ENCODE measurements at regions not wholly inside any gene's neighbourhood (a gene's known extent, or its start where the extent isn't known, plus 50 kb on each side); places are given as distances from the start of the nearest gene placed in this dataset.

DNA sequence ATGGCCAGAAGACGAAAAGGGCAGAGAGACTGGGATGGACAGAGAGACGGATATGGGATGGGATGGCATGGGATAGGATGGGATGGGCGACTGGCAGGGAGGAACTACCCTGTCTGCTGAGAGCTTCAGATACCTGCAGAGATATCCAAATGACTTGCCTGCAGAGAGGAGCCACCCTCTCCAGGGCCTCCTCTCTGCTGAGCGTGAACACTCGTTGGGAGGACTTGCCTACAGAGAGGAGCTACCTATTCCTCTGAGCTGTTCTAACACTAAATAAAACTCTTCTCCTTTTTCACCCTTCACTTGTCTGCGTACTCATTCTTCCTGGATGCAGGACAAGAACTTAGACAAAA is 67.1 kb upstream of the LRRN2 start:
- Histone ChIP-seq H3K36me3 (ENCODE audit: control insufficient read depth, insufficient read depth, low read length) (no peaks in the 10 kb centered on the region), H3K4me1 (no peaks in the 10 kb centered on the region), H3K27me3 (replicated peaks; ENCODE audit: control insufficient read depth, insufficient read depth, low read length) (no peaks in the 10 kb centered on the region), H3K9me3 (no peaks in the 10 kb centered on the region), H3K4me3 (ENCODE audit: low read depth, low read length) (no peak overlapping the region)
- H3K9me3 Mint-ChIP-seq (ENCODE audit: unreplicated experiment) = no peaks in the 10 kb centered on the region
- intact Hi-C loops (cut with micrococcal nuclease; ENCODE audit: unreplicated experiment) = no loop called here
- CTCF ChIA-PET = no interaction called here
- no peak overlapping the region for H3K27ac Mint-ChIP-seq (ENCODE audit: unreplicated experiment)
- H3K27me3 Mint-ChIP-seq (ENCODE audit: insufficient read depth, unreplicated experiment) = peaks cover 13% of the 10 kb centered on the region
- POLR2A ChIA-PET = no interaction called here
- TF ChIP-seq, protein P1, sequence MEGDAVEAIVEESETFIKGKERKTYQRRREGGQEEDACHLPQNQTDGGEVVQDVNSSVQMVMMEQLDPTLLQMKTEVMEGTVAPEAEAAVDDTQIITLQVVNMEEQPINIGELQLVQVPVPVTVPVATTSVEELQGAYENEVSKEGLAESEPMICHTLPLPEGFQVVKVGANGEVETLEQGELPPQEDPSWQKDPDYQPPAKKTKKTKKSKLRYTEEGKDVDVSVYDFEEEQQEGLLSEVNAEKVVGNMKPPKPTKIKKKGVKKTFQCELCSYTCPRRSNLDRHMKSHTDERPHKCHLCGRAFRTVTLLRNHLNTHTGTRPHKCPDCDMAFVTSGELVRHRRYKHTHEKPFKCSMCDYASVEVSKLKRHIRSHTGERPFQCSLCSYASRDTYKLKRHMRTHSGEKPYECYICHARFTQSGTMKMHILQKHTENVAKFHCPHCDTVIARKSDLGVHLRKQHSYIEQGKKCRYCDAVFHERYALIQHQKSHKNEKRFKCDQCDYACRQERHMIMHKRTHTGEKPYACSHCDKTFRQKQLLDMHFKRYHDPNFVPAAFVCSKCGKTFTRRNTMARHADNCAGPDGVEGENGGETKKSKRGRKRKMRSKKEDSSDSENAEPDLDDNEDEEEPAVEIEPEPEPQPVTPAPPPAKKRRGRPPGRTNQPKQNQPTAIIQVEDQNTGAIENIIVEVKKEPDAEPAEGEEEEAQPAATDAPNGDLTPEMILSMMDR (IDR thresholded peaks at IDR 0.05; ENCODE audit: insufficient read depth in 1 of 2, low read depth in 1 of 2, low read length in 1 of 2, severe bottlenecking in 1 of 2, unreplicated experiment in 1 of 2) = no peak
- no peaks in the 10 kb centered on the region for H3K36me3 Mint-ChIP-seq (ENCODE audit: insufficient read depth, unreplicated experiment)
- no peaks in the 10 kb centered on the region for H3K4me1 Mint-ChIP-seq (ENCODE audit: low read depth, unreplicated experiment)
- no TSS peak for BruUV-seq (replicated peaks)
- no peak overlapping the region for H3K4me3 Mint-ChIP-seq (ENCODE audit: unreplicated experiment)
- DNase-seq = no peak

DNA sequence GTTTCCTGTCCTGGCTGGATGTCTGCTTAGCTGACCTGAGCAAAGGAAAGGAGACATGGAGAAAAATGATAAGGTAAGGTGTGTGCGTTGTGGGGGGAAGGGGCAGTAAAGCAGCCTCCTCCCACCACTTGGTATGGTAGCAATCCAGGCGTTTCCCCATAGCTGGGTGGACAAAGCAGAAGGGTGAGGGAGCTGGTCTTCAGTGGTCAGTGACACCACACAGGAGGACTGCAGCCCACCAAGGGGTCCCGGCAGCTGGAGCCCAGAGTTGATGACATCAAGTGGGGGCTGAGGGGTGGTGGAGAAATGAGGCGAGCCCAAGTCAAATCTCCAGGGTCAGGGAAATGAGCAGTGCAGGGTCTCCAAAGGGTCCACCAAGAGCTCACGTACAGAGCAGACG is 69.3 kb upstream of the LRRN2 start:
- no peaks in the 10 kb centered on the region for H3K36me3 Mint-ChIP-seq (ENCODE audit: insufficient read depth, unreplicated experiment)
- Histone ChIP-seq H3K9me3 (no peaks in the 10 kb centered on the region), H3K4me1 (no peaks in the 10 kb centered on the region), H3K36me3 (ENCODE audit: control insufficient read depth, insufficient read depth, low read length) (no peaks in the 10 kb centered on the region), H3K4me3 (ENCODE audit: low read depth, low read length) (no peak overlapping the region), H3K27me3 (replicated peaks; ENCODE audit: control insufficient read depth, insufficient read depth, low read length) (no peaks in the 10 kb centered on the region)
- no peaks in the 10 kb centered on the region for H3K9me3 Mint-ChIP-seq (ENCODE audit: unreplicated experiment)
- no TSS peak for BruUV-seq (replicated peaks)
- no peak for DNase-seq
- TF ChIP-seq, protein P1 (IDR thresholded peaks at IDR 0.05; ENCODE audit: insufficient read depth in 1 of 2, low read depth in 1 of 2, low read length in 1 of 2, severe bottlenecking in 1 of 2, unreplicated experiment in 1 of 2) = no peak
- no peak overlapping the region for H3K27ac Mint-ChIP-seq (ENCODE audit: unreplicated experiment)
- POLR2A ChIA-PET = no interaction called here
- no peaks in the 10 kb centered on the region for H3K4me1 Mint-ChIP-seq (ENCODE audit: low read depth, unreplicated experiment)
- intact Hi-C loops (cut with micrococcal nuclease; ENCODE audit: unreplicated experiment) = no loop called here
- peaks cover 10% of the 10 kb centered on the region for H3K27me3 Mint-ChIP-seq (ENCODE audit: insufficient read depth, unreplicated experiment)
- no peak overlapping the region for H3K4me3 Mint-ChIP-seq (ENCODE audit: unreplicated experiment)
- CTCF ChIA-PET = interaction anchor here (1.1 kb wide), 1 partner anchor 52 kb away, joined by 3 read pairs; no protein-coding TSS in a partner anchor

DNA sequence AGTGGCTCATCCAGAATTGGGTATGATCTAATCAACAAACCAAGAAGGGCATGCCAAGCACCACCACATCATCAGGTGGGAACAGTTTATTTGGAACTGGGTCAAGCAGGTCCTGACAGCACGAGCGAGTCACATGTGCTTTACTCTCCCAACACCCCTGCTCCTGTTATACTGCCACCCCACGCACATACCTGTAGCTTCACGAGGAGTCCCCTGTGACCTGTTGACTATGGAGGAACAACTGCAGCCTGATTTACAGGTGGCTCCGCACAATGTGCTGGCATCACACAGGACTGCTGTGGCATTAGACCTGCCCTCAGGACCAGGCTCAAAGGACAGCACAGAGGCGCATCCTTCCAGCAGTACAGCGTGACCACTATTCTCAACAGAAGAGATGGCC is 70.8 kb upstream of the LRRN2 start:
- CTCF ChIA-PET = no interaction called here
- H3K4me3 Mint-ChIP-seq (ENCODE audit: unreplicated experiment) = no peak overlapping the region

More for the DNA sequence above, 70.8 kb upstream of the LRRN2 start:
- H3K36me3 Mint-ChIP-seq (ENCODE audit: insufficient read depth, unreplicated experiment) = no peaks in the 10 kb centered on the region
- Histone ChIP-seq H3K4me1 (no peaks in the 10 kb centered on the region), H3K27me3 (replicated peaks; ENCODE audit: control insufficient read depth, insufficient read depth, low read length) (no peaks in the 10 kb centered on the region), H3K9me3 (no peaks in the 10 kb centered on the region), H3K36me3 (ENCODE audit: control insufficient read depth, insufficient read depth, low read length) (no peaks in the 10 kb centered on the region), H3K4me3 (ENCODE audit: low read depth, low read length) (no peak overlapping the region)
- no peak overlapping the region for H3K27ac Mint-ChIP-seq (ENCODE audit: unreplicated experiment)
- no peaks in the 10 kb centered on the region for H3K9me3 Mint-ChIP-seq (ENCODE audit: unreplicated experiment)
- no TSS peak for BruUV-seq (replicated peaks)
- peaks cover 13% of the 10 kb centered on the region for H3K27me3 Mint-ChIP-seq (ENCODE audit: insufficient read depth, unreplicated experiment)
- no peaks in the 10 kb centered on the region for H3K4me1 Mint-ChIP-seq (ENCODE audit: low read depth, unreplicated experiment)
- intact Hi-C loops (cut with micrococcal nuclease; ENCODE audit: unreplicated experiment) = no loop called here
- POLR2A ChIA-PET = interaction anchor here (0.6 kb wide), 1 partner anchor 9 kb away, joined by 3 read pairs; no protein-coding TSS in a partner anchor
- DNase-seq = no peak
- TF ChIP-seq, protein P1 (IDR thresholded peaks at IDR 0.05; ENCODE audit: insufficient read depth in 1 of 2, low read depth in 1 of 2, low read length in 1 of 2, severe bottlenecking in 1 of 2, unreplicated experiment in 1 of 2) = no peak
